Ishikawa (cell line): ENCODE measurements at regions not wholly inside any gene's neighbourhood (a gene's known extent, or its start where the extent isn't known, plus 50 kb on each side); places are given as distances from the start of the nearest gene placed in this dataset.

ENCODE experiments used
- CEBPB ChIP-seq: IDR thresholded peaks from 2 replicates; pipeline ENCODE4 v1.6.1; 2012
- CREB1 ChIP-seq: IDR thresholded peaks from 2 replicates; pipeline ENCODE4 v1.6.1; 2012; ENCODE audit warnings: low read depth
- EP300 ChIP-seq: IDR thresholded peaks from 2 replicates; pipeline ENCODE4 v1.6.1; 2012; ENCODE audit warnings: borderline replicate concordance
- NFIC ChIP-seq: IDR thresholded peaks from 2 replicates; pipeline ENCODE4 v1.6.1; 2012
- RAD21 ChIP-seq: IDR thresholded peaks from 2 replicates; pipeline ENCODE4 v1.6.1; 2012; ENCODE audit warnings: low read depth
- TAF1 ChIP-seq: IDR thresholded peaks from 2 replicates; pipeline ENCODE4 v1.6.1; 2012; ENCODE audit warnings: low read depth, mild to moderate bottlenecking
- TCF12 ChIP-seq: IDR thresholded peaks from 2 replicates; pipeline ENCODE4 v1.6.1; 2012; ENCODE audit warnings: low read depth
- YY1 ChIP-seq: IDR thresholded peaks from 2 replicates; pipeline ENCODE4 v1.6.1; 2012; ENCODE audit warnings: low read depth
- ZBTB7A ChIP-seq: IDR thresholded peaks from 2 replicates; pipeline ENCODE4 v1.6.1; 2012; ENCODE audit warnings: low read depth
- TF ChIP-seq, protein P1 (sequence below): IDR thresholded peaks from 2 replicates; pipeline ENCODE4 v1.6.1; 2012; ENCODE audit warnings: low read depth, mild to moderate bottlenecking
- TF ChIP-seq, protein P2 (sequence below): IDR thresholded peaks from 2 replicates; pipeline ENCODE4 v1.6.1; 2012
- TF ChIP-seq, protein P3 (sequence below): IDR thresholded peaks from 2 replicates; pipeline ENCODE4 v1.6.1; 2012

DNA sequence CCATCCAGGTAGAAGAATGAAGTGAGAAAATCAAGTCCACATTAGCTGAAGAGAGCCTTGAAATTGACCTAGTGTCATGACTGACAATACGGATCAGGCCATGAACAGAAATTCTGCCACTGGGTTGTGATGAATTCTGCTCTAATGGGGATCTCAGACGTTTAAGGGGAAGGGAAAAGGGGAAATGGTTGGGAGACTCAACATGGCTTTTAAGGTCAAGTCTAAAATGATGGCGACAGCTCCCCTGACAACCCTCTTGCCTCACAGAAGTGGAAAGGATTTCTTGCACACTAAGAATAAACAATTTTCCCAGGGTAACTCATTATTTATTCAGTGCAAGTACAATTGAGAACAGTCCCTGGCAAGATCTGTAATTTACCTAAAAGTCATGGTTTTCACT, 302.5 kb upstream of the ACVR2A start:
- TF ChIP-seq, protein P1, sequence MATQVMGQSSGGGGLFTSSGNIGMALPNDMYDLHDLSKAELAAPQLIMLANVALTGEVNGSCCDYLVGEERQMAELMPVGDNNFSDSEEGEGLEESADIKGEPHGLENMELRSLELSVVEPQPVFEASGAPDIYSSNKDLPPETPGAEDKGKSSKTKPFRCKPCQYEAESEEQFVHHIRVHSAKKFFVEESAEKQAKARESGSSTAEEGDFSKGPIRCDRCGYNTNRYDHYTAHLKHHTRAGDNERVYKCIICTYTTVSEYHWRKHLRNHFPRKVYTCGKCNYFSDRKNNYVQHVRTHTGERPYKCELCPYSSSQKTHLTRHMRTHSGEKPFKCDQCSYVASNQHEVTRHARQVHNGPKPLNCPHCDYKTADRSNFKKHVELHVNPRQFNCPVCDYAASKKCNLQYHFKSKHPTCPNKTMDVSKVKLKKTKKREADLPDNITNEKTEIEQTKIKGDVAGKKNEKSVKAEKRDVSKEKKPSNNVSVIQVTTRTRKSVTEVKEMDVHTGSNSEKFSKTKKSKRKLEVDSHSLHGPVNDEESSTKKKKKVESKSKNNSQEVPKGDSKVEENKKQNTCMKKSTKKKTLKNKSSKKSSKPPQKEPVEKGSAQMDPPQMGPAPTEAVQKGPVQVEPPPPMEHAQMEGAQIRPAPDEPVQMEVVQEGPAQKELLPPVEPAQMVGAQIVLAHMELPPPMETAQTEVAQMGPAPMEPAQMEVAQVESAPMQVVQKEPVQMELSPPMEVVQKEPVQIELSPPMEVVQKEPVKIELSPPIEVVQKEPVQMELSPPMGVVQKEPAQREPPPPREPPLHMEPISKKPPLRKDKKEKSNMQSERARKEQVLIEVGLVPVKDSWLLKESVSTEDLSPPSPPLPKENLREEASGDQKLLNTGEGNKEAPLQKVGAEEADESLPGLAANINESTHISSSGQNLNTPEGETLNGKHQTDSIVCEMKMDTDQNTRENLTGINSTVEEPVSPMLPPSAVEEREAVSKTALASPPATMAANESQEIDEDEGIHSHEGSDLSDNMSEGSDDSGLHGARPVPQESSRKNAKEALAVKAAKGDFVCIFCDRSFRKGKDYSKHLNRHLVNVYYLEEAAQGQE, result no peak
- no peak for TF ChIP-seq RAD21
- no peak for TF ChIP-seq TAF1
- no peak for TF ChIP-seq TCF12
- no peak for TF ChIP-seq YY1
- TF ChIP-seq CEBPB, result no peak
- TF ChIP-seq, protein P2, sequence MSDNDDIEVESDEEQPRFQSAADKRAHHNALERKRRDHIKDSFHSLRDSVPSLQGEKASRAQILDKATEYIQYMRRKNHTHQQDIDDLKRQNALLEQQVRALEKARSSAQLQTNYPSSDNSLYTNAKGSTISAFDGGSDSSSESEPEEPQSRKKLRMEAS, result no peak
- no peak for TF ChIP-seq ZBTB7A
- TF ChIP-seq NFIC, result no peak
- TF ChIP-seq EP300, result no peak
- TF ChIP-seq, protein P3, sequence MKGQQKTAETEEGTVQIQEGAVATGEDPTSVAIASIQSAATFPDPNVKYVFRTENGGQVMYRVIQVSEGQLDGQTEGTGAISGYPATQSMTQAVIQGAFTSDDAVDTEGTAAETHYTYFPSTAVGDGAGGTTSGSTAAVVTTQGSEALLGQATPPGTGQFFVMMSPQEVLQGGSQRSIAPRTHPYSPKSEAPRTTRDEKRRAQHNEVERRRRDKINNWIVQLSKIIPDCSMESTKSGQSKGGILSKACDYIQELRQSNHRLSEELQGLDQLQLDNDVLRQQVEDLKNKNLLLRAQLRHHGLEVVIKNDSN, result no peak
- no peak for TF ChIP-seq CREB1
